Activated naive CD4-positive, alpha-beta T cell treated with anti-CD3 and anti-CD28 coated beads for 36 hours (primary cell): ENCODE measurements at regions not wholly inside any gene's neighbourhood (a gene's known extent, or its start where the extent isn't known, plus 50 kb on each side); places are given as distances from the start of the nearest gene placed in this dataset.

Source experiments
- CTCF ChIA-PET: fragments of 350-600 bp; sonication (Branson Sonifier 250); formaldehyde crosslinking; loops from one replicate; lab custom pipeline; 2021; ENCODE audit warnings: antibody characterized with exemption; lab: Charles Lee
- DNase-seq: peaks from one replicate; pipeline ENCODE4 v3.0.0-alpha.2; 2020
- H3K27ac Mint-ChIP-seq: one replicate; pipeline ENCODE4 v1.8.0; 2021; ENCODE audit warnings: mild to moderate bottlenecking, mixed read lengths
- H3K27me3 Mint-ChIP-seq: one replicate; pipeline ENCODE4 v1.8.0; 2021; ENCODE audit warnings: low read depth, mixed read lengths
- H3K36me3 Mint-ChIP-seq: one replicate; pipeline ENCODE4 v1.8.0; 2021; ENCODE audit warnings: low read depth, mixed read lengths
- H3K4me1 Mint-ChIP-seq: one replicate; pipeline ENCODE4 v1.8.0; 2021; ENCODE audit warnings: low read depth, mixed read lengths
- H3K4me3 Mint-ChIP-seq: one replicate; pipeline ENCODE4 v1.8.0; 2021; ENCODE audit warnings: mild to moderate bottlenecking, moderate library complexity, mixed read lengths
- H3K9me3 Mint-ChIP-seq: one replicate; pipeline ENCODE4 v1.8.0; 2021; ENCODE audit warnings: mixed read lengths
- intact Hi-C: fragments of 100-400 bp; cut with micrococcal nuclease; formaldehyde crosslinking; loops from one replicate; pipeline ENCODE4 v1.15.1; 2023

GRCh38 chr7:24017519-24017918 lies 266.5 kb upstream of the NPY start:
- DNase-seq: no peak
- Mint-ChIP-seq H3K36me3 (no peaks in the 10 kb centered on the region), H3K27ac (no peak overlapping the region), H3K27me3 (peaks cover 2% of the 10 kb centered on the region), H3K9me3 (peaks cover 3% of the 10 kb centered on the region), H3K4me3 (no peak overlapping the region), H3K4me1 (no peaks in the 10 kb centered on the region)
- intact Hi-C loops: no loop called here
- CTCF ChIA-PET: no interaction called here

GRCh38 chr7:24018331-24018730 lies 265.7 kb upstream of the NPY start:
- CTCF ChIA-PET: no interaction called here
- Mint-ChIP-seq H3K27me3 (peaks cover 2% of the 10 kb centered on the region), H3K9me3 (no peaks in the 10 kb centered on the region), H3K36me3 (no peaks in the 10 kb centered on the region), H3K27ac (no peak overlapping the region), H3K4me1 (no peaks in the 10 kb centered on the region), H3K4me3 (no peak overlapping the region)
- DNase-seq: no peak
- intact Hi-C loops: no loop called here

- Mint-ChIP-seq H3K9me3 (no peaks in the 10 kb centered on the region), H3K4me3 (no peak overlapping the region), H3K27ac (no peak overlapping the region), H3K4me1 (no peaks in the 10 kb centered on the region), H3K27me3 (peaks cover 2% of the 10 kb centered on the region), H3K36me3 (no peaks in the 10 kb centered on the region)
- DNase-seq: no peak
- intact Hi-C loops: no loop called here
- CTCF ChIA-PET: no interaction called here
These were observed 264.1 kb upstream of the NPY start for GRCh38 chr7:24019841-24020240.

- H3K9me3 Mint-ChIP-seq: no peaks in the 10 kb centered on the region
- H3K27me3 Mint-ChIP-seq: peaks cover 2% of the 10 kb centered on the region
- DNase-seq: no peak
- intact Hi-C loops: no loop called here
- H3K4me3 Mint-ChIP-seq: no peak overlapping the region
- CTCF ChIA-PET: no interaction called here
- H3K27ac Mint-ChIP-seq: no peak overlapping the region
- no peaks in the 10 kb centered on the region for H3K36me3 Mint-ChIP-seq
- no peaks in the 10 kb centered on the region for H3K4me1 Mint-ChIP-seq
These were observed 259.5 kb upstream of the NPY start for GRCh38 chr7:24024276-24025068.

GRCh38 chr7:24025094-24025493 lies 258.9 kb upstream of the NPY start:
- Mint-ChIP-seq H3K36me3 (no peaks in the 10 kb centered on the region), H3K4me1 (no peaks in the 10 kb centered on the region), H3K27me3 (peaks cover 2% of the 10 kb centered on the region), H3K27ac (no peak overlapping the region), H3K4me3 (no peak overlapping the region), H3K9me3 (no peaks in the 10 kb centered on the region)
- intact Hi-C loops: no loop called here
- CTCF ChIA-PET: no interaction called here
- no peak for DNase-seq

GRCh38 chr7:24025765-24026164 lies 258.2 kb upstream of the NPY start:
- intact Hi-C loops: no loop called here
- Mint-ChIP-seq H3K27ac (no peak overlapping the region), H3K36me3 (no peaks in the 10 kb centered on the region), H3K9me3 (no peaks in the 10 kb centered on the region), H3K27me3 (peaks cover 2% of the 10 kb centered on the region), H3K4me1 (no peaks in the 10 kb centered on the region), H3K4me3 (no peak overlapping the region)
- CTCF ChIA-PET: no interaction called here
- no peak for DNase-seq

GRCh38 chr7:24026351-24026750 lies 257.6 kb upstream of the NPY start:
- intact Hi-C loops: no loop called here
- CTCF ChIA-PET: interaction anchor here (0.6 kb wide), 1 partner anchor 1042 kb away, joined by 4 read pairs; no protein-coding TSS in a partner anchor
- H3K36me3 Mint-ChIP-seq: no peaks in the 10 kb centered on the region
- no peak for DNase-seq
- no peaks in the 10 kb centered on the region for H3K9me3 Mint-ChIP-seq
- H3K27ac Mint-ChIP-seq: no peak overlapping the region
- no peaks in the 10 kb centered on the region for H3K4me1 Mint-ChIP-seq
- peaks cover 2% of the 10 kb centered on the region for H3K27me3 Mint-ChIP-seq
- no peak overlapping the region for H3K4me3 Mint-ChIP-seq

- Mint-ChIP-seq H3K4me3 (no peak overlapping the region), H3K27me3 (no peaks in the 10 kb centered on the region), H3K36me3 (no peaks in the 10 kb centered on the region), H3K27ac (no peak overlapping the region), H3K4me1 (no peaks in the 10 kb centered on the region), H3K9me3 (no peaks in the 10 kb centered on the region)
- CTCF ChIA-PET: no interaction called here
- intact Hi-C loops: no loop called here
- DNase-seq: no peak
These were observed 254.9 kb upstream of the NPY start for GRCh38 chr7:24029068-24029467.

GRCh38 chr7:24034251-24034650 lies 249.7 kb upstream of the NPY start:
- H3K27me3 Mint-ChIP-seq: no peaks in the 10 kb centered on the region
- CTCF ChIA-PET: interaction anchor here (0.6 kb wide), 1 partner anchor 28 kb away, joined by 3 read pairs; no protein-coding TSS in a partner anchor
- no peaks in the 10 kb centered on the region for H3K36me3 Mint-ChIP-seq
- intact Hi-C loops: no loop called here
- peaks cover 10% of the 10 kb centered on the region for H3K4me1 Mint-ChIP-seq
- no peaks in the 10 kb centered on the region for H3K9me3 Mint-ChIP-seq
- no peak overlapping the region for H3K27ac Mint-ChIP-seq
- no peak overlapping the region for H3K4me3 Mint-ChIP-seq
- no peak for DNase-seq

GRCh38 chr7:24035366-24036032 lies 248.5 kb upstream of the NPY start:
- Mint-ChIP-seq H3K27me3 (no peaks in the 10 kb centered on the region), H3K27ac (no peak overlapping the region), H3K4me3 (no peak overlapping the region), H3K4me1 (peaks cover 10% of the 10 kb centered on the region), H3K36me3 (no peaks in the 10 kb centered on the region), H3K9me3 (no peaks in the 10 kb centered on the region)
- CTCF ChIA-PET: no interaction called here
- no peak for DNase-seq
- intact Hi-C loops: no loop called here

GRCh38 chr7:24036033-24036412 lies 248.0 kb upstream of the NPY start:
- H3K27ac Mint-ChIP-seq: no peak overlapping the region

GRCh38 chr7:24038993-24039392 lies 245.0 kb upstream of the NPY start:
- peaks cover 2% of the 10 kb centered on the region for H3K27me3 Mint-ChIP-seq
- no peak overlapping the region for H3K4me3 Mint-ChIP-seq
- H3K4me1 Mint-ChIP-seq: peaks cover 10% of the 10 kb centered on the region
- intact Hi-C loops: no loop called here
- no peaks in the 10 kb centered on the region for H3K36me3 Mint-ChIP-seq
- H3K9me3 Mint-ChIP-seq: no peaks in the 10 kb centered on the region
- no peak for DNase-seq
- CTCF ChIA-PET: no interaction called here
- no peak overlapping the region for H3K27ac Mint-ChIP-seq

More at GRCh38 chr7:24036033-24036412, 248.0 kb upstream of the NPY start:
- intact Hi-C loops: no loop called here
- Mint-ChIP-seq H3K36me3 (no peaks in the 10 kb centered on the region), H3K9me3 (no peaks in the 10 kb centered on the region), H3K4me3 (no peak overlapping the region), H3K4me1 (peaks cover 10% of the 10 kb centered on the region), H3K27me3 (no peaks in the 10 kb centered on the region)
- DNase-seq: no peak
- CTCF ChIA-PET: no interaction called here
